Lower leg skin (tissue), 4 donors: ENCODE measurements at regions not wholly inside any gene's neighbourhood (a gene's known extent, or its start where the extent isn't known, plus 50 kb on each side); places are given as distances from the start of the nearest gene placed in this dataset.
"Not testable (repeated sequence)": the region's sequence is repeated elsewhere in the genome, so short reads cannot be mapped to it uniquely, and the experiment has no call there.

Experiments used
- DNase-seq, 2 donors: peaks; one replicate each; pipeline ENCODE4 v3.0.0-alpha.2; 2019; ENCODE audit warnings: low spot score in 2 of 2
- H3K4me3 ChIP-seq: fragments of 200-600 bp; sonication (generic); 2 replicates; pipeline ENCODE4 v1.5.1; 2017; ENCODE audit warnings: mild to moderate bottlenecking, low read depth; ENCODE audit not compliant: poor library complexity, severe bottlenecking
- POLR2A ChIP-seq, 2 donors: fragments of 450-650 bp; IDR thresholded peaks; one replicate each; pipeline ENCODE4 v1.6.1; 2016 to 2017; ENCODE audit warnings: antibody characterized with exemption in 2 of 2, mild to moderate bottlenecking in 1 of 2, moderate library complexity in 1 of 2
- WGBS, 2 donors: methylation state at CpG; one replicate each; pipeline ENCODE4 v1.1.5; 2018; 5-methylcytosine and 5-hydroxymethylcytosine counted together
- intact Hi-C: fragments of 100-400 bp; cut with DNase I; formaldehyde crosslinking; loops from one replicate; pipeline ENCODE4 v1.15.0; 2023; ENCODE audit warnings: low total_unique reads
- TF ChIP-seq, protein P1 (sequence below), 3 donors: fragments of 450-650 bp; IDR thresholded peaks; one replicate each; pipeline ENCODE4 v1.5.1; 2016; ENCODE audit warnings: antibody characterized with exemption in 3 of 3, mild to moderate bottlenecking in 3 of 3, moderate library complexity in 2 of 3

DNA sequence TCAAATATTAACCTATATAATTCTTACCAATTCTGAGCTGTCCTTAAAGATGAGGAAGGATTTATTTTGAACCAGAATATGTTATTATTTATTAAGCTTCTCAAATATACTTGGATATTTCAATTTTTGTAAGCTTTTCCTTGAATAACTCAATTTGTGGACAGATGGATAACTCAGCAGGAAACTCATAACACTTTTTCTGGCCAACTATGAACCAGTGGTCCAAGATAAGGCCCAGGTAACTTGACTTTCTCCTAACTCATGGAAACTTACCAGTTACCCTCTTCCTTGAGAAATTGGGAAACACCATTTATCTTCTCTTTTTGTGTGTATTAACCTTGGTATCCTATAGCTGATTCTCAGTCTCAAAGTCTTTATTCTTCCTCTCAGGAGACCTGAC, 427.5 kb upstream of the SYNCRIP start:
- intact Hi-C loops, result no loop called here
- DNase-seq, result no peak

DNA sequence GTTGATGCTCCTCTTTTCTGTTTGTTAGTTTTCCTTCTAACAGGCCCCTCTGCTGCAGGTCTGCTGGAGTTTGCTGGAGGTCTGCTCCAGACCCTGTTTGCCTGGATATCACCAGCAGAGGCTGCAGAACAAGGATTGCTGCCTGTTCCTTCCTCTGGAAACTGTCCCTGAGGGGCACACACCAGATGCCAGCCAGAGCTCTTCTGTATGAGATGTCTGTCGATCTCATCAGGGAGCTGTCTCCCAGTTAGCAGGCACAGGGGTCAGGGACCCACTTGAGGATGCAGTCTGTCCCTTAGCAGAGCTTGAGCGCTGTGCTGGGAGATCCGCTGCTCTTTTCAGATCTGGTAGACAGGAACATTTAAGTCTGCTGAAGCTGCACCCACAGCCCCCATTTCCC, 422.3 kb upstream of the SYNCRIP start:
- H3K4me3 ChIP-seq, intact Hi-C loops: not testable (repeated sequence)
- DNase-seq, result peak in 1 of 2 donors; percentile 70
- WGBS, 2 donors, result 78 to 88% methylated on average over 2 to 3 of the region's 3 CpGs

More for the DNA sequence above, 427.5 kb upstream of the SYNCRIP start:
- TF ChIP-seq, protein P1, sequence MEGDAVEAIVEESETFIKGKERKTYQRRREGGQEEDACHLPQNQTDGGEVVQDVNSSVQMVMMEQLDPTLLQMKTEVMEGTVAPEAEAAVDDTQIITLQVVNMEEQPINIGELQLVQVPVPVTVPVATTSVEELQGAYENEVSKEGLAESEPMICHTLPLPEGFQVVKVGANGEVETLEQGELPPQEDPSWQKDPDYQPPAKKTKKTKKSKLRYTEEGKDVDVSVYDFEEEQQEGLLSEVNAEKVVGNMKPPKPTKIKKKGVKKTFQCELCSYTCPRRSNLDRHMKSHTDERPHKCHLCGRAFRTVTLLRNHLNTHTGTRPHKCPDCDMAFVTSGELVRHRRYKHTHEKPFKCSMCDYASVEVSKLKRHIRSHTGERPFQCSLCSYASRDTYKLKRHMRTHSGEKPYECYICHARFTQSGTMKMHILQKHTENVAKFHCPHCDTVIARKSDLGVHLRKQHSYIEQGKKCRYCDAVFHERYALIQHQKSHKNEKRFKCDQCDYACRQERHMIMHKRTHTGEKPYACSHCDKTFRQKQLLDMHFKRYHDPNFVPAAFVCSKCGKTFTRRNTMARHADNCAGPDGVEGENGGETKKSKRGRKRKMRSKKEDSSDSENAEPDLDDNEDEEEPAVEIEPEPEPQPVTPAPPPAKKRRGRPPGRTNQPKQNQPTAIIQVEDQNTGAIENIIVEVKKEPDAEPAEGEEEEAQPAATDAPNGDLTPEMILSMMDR (IDR thresholded peaks at IDR 0.05), result no peak
- TF ChIP-seq POLR2A (IDR thresholded peaks at IDR 0.05), result no peak
- no peak overlapping the region for H3K4me3 ChIP-seq

DNA sequence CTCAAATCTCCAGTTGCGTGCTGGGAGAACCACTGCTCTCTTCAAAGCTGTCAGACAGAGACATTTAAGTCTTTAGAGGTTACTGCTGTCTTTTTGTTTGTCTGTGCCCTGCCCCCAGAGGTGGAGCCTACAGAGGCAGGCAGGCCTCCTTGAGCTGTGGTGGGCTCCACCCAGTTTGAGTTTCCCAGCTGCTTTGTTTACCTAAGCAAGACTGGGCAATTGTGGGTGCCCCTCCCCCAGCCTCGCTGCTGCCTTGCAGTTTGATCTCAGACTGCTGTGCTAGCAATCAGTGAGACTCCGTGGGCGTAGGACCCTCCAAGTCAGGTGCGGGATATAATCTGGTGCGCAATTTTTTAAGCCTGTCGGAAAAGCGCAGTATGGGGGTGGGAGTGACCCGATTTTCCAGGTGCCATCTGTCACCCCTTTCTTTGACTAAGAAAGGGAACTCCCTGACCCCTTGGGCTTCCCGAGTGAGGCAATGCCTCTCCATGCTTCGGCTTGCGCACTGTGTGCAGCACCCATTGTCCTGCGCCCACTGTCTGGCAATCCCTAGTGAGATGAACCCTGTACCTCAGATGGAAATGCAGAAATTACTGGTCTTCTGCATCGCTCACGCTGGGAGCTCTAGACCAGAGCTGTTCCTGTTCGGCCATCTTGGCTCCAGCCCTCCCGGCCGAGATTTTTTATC, 414.8 kb upstream of the SYNCRIP start:
- DNase-seq, H3K4me3 ChIP-seq, intact Hi-C loops: not testable (repeated sequence)
- 81 to 83% methylated on average over 15 to 18 of the region's 18 CpGs for WGBS, 2 donors

DNA sequence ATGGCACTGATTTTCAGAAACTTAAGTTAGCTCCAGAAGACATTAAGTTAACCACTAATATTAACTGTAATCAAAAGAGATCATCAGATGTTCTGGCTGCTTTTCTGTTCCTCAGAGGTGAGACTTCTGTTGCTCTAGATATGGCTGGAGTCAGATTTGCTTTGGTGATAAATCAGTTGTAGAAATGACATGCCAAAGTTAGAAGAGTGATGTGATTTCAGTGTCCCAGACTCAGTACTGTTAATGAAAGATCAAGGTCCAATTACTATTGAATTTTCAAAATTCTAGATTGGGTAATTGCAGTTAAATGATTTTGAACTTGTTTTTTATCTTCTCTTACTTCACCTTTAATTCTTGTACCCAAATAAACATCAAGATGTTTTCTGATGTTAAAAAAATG, 402.4 kb upstream of the SYNCRIP start:
- H3K4me3 ChIP-seq, result no peak overlapping the region
- intact Hi-C loops, result no loop called here
- no peak for DNase-seq
- TF ChIP-seq POLR2A (IDR thresholded peaks at IDR 0.05), result no peak
- TF ChIP-seq, protein P1 (IDR thresholded peaks at IDR 0.05), result no peak

DNA sequence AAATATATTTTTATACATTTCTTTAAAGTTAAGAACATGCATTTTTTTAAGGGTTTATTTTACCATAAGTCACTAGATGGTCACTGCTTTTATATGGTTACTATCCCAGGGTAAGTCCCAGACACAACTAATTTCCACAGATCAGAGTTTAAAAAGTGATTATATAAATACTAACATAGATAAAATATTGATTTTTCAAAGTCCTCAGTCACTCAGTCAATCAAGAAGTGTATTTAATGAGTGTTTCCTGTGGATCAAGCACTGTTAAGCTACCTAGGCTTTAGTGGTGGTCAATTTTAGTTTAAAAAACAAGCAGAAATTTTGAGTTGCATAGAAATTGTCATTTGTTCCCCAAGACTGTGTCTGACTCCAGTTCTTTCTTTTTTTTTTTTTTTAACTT, 399.5 kb upstream of the SYNCRIP start:
- TF ChIP-seq, protein P1 (IDR thresholded peaks at IDR 0.05), result no peak
- no peak for TF ChIP-seq POLR2A (IDR thresholded peaks at IDR 0.05)
- no peak overlapping the region for H3K4me3 ChIP-seq
- DNase-seq, result no peak
- intact Hi-C loops, result loop anchor here (2.0 kb wide), 1 partner anchor 17 kb away; no protein-coding TSS in a partner anchor

DNA sequence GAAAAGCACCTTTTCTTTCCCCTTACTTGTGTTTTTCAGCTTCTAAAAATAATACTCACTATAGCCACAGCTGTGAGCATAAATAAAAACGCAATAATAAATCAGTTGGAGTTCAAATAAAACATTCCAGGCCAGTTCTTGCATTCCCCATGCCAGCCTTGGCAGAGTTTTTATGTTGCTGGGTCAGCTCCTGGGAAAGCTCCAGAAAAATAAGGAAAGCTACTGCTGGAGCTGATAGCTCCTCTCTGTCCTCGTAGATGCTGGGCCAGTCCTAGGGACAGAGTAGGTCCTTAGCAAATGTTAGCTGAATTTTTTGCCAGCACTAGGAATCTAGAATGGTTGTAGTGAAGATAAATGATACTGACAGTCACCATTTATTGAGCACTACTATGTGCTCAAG, 389.0 kb upstream of the SYNCRIP start:
- H3K4me3 ChIP-seq, result no peak overlapping the region
- intact Hi-C loops, result no loop called here
- no peak for TF ChIP-seq POLR2A (IDR thresholded peaks at IDR 0.05)
- TF ChIP-seq, protein P1 (IDR thresholded peaks at IDR 0.05), result no peak
- 46 to 50% methylated on average over 2 of the region's 2 CpGs for WGBS, 2 donors
- no peak for DNase-seq

DNA sequence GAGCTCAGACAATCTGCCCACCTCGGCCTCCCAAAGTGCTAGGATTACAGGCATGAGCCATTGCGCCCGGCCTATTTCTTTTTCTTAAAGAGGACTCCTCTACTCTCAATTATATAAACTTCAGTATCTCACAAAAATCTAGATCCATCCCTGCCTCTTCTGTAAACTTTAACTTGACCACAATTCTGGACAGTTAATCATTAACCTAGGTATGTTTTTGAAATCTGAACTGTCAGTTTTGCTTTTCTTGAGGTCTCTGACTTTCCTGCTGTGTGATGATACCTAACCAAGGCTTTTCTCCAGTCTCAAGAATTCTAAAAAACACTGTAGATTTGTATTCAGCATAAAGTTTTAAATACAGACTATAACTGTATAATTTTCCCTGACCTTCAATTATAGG, 388.2 kb upstream of the SYNCRIP start:
- no peak for DNase-seq
- WGBS, 2 donors, result 83 to 87% methylated on average over 3 of the region's 3 CpGs
- H3K4me3 ChIP-seq, result no peak overlapping the region
- no peak for TF ChIP-seq POLR2A (IDR thresholded peaks at IDR 0.05)
- TF ChIP-seq, protein P1 (IDR thresholded peaks at IDR 0.05), result no peak
- intact Hi-C loops, result no loop called here
